T1000 (cell line): ENCODE measurements at regions not wholly inside any gene's neighbourhood (a gene's known extent, or its start where the extent isn't known, plus 50 kb on each side); places are given as distances from the start of the nearest gene placed in this dataset.
A peak's percentile ranks its signal among the peaks of the same experiment; 100 is the strongest.
"Not testable (repeated sequence)": the region's sequence is repeated elsewhere in the genome, so short reads cannot be mapped to it uniquely, and the experiment has no call there.

Source experiments
- DNase-seq: peaks from one replicate; lab custom pipeline; 2025; ENCODE audit warnings: mixed read lengths; lab: John Stamatoyannopoulos, UW

- no peak for DNase-seq
Measured at GRCh38 chr3:68676136-68676535, 256.2 kb downstream of the TAFA4 start.

DNA sequence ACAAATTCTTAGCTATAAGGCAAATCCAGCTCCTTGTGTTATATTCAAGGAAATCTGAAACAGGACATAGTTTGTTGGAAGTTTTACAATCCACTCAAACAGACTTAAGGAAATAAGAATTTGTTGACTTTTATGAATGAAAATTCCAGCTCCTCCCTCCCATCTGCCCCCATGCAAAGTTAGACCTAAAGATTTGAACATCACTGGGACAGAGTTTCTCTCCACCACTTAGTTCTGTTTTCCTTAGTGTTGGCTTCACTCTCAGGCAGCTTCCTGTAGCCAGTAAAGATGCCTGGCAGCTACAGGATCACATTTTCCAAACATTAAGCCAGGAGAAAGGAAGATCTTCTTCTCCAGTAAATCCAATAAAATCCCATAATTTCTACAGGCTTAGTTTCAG lies 265.0 kb downstream of the TAFA4 start:
- no peak for DNase-seq

DNA sequence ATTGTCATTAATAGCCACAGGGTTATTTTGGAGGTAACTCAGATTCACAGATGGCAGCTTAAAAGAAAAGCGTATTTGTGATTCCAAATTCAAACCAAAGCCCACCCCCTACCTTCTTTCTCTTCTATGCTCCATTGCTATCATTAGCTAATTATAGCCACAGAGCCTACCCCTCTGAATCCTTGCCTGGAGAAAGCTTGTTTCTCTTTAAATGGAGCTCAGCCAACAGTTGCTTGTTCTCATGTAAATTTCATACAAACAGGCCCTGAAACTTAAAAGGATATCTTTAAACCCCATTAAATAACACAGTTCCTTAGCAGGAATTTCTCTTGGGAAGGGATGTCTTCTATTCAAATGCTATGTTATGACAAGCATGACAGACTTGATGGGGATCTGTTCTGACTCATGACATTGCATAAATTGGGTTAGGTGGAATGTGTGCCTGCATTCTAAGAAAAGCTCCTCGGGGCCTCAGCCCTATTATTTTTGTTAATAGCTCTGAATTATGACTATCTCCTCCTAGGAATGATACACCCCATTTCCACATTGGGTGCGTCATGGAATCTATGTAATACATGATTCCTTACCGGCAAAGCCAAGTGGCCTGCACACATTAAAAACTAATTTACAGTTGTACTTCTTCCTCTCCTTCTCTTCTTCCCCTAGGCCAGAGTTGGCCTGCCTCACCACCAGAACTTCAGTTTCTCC lies 265.8 kb downstream of the TAFA4 start:
- DNase-seq = peak; percentile 68

GRCh38 chr3:68664276-68664675 lies 268.1 kb downstream of the TAFA4 start:
- DNase-seq = no peak

DNA sequence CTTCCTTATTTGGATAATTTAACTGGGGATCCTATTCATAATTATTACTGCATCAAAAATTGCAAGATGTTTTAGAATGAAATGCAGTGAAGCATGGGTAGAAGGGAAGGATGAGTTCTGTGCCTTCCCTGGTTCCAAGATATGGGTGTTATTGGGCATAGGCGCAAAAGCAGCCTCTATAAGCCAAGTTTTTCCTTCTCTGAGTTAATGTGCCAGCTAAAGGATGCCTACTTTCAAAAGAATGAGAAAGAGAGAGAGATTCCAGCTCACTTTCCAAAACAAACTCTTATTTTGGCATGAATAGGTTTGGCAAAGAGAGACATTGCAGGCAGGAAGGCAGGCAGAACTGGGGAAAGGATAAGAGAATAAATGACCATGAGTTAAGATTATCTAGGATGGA lies 270.2 kb downstream of the TAFA4 start:
- DNase-seq = no peak

DNA sequence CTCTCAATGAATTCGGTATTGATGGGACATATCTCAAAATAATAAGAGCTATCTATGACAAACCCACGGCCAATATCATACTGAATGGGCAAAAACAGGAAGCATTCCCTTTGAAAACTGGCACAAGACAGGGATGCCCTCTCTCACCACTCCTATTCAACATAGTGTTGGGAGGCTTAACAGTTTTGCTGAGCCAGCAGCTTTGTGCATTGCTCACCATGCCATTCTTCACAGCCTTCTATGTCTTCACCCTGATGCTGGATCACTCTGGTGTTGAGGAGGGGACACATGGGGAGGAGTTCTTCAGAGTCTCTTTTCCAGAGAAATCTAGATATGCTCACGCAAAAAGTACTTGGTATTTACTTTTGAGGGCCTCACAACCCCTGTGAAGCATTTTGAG lies 281.7 kb downstream of the TAFA4 start:
- DNase-seq = not testable (repeated sequence)

- no peak for DNase-seq
Measured at GRCh38 chr3:68648494-68648893, 283.9 kb downstream of the TAFA4 start.

DNA sequence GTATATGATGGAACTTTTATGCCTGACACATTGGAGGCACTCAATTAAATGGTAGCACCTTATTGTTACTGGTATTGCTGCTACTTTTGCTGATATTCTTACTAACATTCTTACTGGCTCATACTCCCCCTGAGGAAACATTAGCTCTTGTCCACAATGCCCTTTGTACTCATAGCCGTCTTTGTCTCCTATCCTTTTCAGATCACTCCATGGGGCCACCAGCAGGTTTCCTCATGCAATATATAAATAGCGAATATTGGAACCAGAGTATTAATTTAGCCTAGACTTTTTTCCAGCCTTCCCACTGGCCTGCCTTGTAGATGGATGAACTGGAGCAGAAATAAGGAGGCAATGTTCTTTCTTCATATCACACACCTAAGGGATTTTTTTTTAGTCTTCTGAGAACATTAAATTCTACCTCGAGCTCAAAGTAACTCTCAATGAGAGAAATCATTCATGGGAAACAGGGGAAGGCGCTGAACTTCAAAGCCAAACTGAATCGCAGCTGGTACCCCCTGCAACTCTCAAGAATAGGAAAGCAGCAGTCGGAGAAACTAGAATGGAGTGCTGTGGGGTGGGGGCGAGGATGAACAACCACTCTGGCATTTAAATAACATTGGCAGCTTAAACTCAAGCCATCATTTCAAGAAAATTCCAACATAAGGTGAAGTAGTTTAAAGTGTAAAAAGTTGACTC lies 300.3 kb downstream of the TAFA4 start:
- no peak for DNase-seq

DNA sequence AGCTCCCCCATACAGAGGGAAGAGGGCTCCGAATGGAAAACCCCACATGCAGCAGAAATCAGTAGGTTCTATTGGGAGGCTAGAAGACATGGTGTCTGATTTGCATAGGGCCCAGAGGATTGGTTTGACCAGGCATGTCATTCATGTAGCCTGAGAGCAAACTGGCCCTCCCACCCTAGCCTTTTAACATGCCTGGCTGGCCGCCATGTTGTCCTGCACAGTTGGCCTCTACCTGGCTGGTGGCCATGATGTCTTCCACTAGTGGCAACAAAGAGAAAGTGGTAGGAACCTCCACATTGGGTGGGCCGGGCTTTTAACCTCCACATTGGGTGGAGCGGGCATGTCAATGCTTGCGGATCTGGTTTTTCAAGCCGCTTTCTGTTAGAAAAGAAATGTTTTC lies 312.1 kb downstream of the TAFA4 start:
- no peak for DNase-seq

DNA sequence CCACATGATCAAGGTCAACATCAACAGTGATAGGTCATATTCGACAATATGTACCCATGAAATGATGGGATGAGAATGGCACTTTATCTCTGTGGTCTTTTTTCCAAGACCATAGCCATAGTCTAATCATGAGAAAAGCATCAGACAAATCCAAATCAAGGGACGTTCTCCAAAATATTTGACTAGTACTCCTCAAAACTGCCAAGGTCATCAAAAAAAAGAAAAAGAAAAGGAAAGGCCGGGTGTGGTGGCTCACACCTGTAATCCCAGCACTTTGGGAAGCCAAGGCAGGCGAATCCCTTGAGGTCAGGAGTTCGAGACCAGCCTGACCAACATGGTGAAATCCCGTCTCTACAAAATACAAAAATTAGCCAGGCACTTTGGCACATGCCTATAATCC lies 318.3 kb downstream of the TAFA4 start:
- no peak for DNase-seq

- DNase-seq = no peak
Measured at GRCh38 chr3:68571321-68571720, 361.0 kb downstream of the TAFA4 start.

- DNase-seq = no peak
Measured at GRCh38 chr3:68560728-68561127, 371.6 kb downstream of the TAFA4 start.

GRCh38 chr3:68535782-68536181 lies 396.6 kb downstream of the TAFA4 start:
- DNase-seq = no peak

- no peak for DNase-seq
Measured at GRCh38 chr3:68523330-68523729, 409.0 kb downstream of the TAFA4 start.

DNA sequence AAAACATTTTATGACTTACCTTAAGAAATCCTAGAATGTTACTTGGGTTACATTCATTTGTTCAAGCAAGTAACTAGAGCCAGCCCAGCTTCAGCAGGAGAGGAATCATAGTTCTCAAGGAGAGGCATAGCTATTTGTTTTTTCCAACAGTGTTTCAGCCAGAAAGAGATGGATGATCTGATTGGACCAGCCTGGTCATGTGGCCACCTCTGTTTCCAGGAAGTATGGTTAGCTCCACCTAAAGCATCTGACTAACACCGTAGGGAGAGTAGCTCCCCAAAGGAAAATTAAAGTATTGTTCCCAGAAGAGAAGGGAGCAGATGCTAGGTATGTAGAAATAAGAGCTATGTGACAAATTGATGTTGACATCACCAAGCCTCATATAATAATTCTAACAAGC lies 417.1 kb downstream of the TAFA4 start:
- no peak for DNase-seq

GRCh38 chr3:68504201-68504600 lies 428.1 kb downstream of the TAFA4 start:
- DNase-seq = no peak

GRCh38 chr3:68485845-68486244 lies 446.5 kb downstream of the TAFA4 start:
- DNase-seq = not testable (repeated sequence)

- DNase-seq = no peak
Measured at GRCh38 chr3:68485051-68485450, 447.3 kb downstream of the TAFA4 start.

- no peak for DNase-seq
Measured at GRCh38 chr3:68483601-68484000, 448.7 kb downstream of the TAFA4 start.

DNA sequence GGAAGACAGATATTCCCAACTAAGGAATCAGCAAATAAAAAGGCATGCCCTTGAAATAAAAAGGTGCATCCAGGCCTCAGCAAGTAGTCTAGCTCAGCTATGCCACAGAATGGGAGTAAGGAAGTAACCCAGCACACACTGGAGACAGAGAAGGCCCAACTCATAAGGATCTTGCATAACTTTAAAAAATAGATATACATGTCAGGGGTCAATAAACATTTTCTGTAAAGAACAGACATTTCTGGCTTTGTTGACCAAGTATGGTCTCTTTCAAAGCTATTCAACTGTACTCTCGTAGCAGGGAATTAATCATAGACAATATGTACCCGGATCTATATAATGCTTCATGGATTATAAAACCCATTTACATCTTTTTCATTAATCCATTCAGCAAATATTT lies 449.3 kb downstream of the TAFA4 start:
- DNase-seq = no peak

GRCh38 chr3:68482565-68482964 lies 449.8 kb downstream of the TAFA4 start:
- DNase-seq = no peak

GRCh38 chr3:68479779-68480178 lies 452.6 kb downstream of the TAFA4 start:
- no peak for DNase-seq

- no peak for DNase-seq
Measured at GRCh38 chr3:68468695-68469375, 463.5 kb downstream of the TAFA4 start.
